SKM-1 treated with dmso at 0.1 percent for 144 hours (cell line): ENCODE measurements at regions not wholly inside any gene's neighbourhood (a gene's known extent, or its start where the extent isn't known, plus 50 kb on each side); places are given as distances from the start of the nearest gene placed in this dataset.

ENCODE experiments used
- DNase-seq: peaks from one replicate; lab custom pipeline; 2025; ENCODE audit not compliant: unreplicated experiment; lab: John Stamatoyannopoulos, UW

DNA sequence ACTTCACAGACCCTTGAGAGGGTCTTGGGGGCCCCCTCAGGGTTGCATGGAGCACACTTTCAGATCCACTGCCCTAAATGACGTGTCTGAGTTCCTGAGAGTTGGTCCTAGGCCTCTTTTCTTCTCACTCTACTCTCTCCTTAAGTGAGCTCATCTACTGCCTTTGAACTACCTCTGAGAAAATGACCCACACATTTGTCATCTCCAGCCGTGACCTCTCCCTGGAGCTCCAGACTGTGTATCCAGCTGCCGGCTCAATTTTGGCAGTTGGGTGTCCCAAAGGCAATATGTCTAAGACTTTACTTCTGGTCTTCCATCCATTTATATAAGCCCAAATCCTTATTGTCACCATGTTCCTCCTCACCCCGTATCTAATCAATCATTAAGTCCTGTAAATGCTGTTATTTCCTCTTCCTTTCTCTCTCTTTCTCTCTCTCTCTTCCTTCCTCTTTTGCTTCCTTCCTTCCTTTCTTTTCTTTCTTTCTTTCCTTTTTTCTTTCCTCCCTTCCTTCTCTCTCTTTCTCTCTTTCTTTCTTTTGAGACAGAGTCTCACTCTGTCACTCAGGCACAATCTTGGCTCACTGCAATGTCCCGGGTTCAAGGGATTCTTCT is 51.2 kb upstream of the HSPA9 start:
- DNase-seq, result no peak

DNA sequence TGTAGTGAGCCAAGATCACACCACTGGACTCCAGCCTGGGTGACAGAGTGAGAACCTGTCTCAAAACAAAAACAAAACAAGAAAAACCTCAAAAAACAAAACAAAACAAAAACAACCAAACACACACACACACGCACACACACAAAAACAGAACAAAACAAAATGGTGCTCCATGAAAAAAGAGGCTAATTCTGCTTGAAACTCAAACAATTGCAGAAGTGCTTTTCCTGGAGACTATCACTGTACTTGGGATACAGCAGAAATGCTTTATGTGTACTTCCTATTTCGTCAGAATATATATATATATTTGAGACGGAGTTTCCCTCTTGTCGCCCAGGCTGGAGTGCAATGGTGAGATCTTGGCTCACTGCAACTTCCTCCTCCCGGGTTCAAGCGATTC is 49.9 kb upstream of the HSPA9 start:
- no peak for DNase-seq
